ENCODE measurements at regions not wholly inside any gene's neighbourhood (a gene's known extent, or its start where the extent isn't known, plus 50 kb on each side); places are given as distances from the start of the nearest gene placed in this dataset.

- Mint-ChIP-seq H3K27ac (ENCODE audit: unreplicated experiment) (no peak overlapping the region), H3K4me1 (ENCODE audit: low read depth, unreplicated experiment) (no peaks in the 10 kb centered on the region)
These were observed 52.4 kb downstream of the ELAPOR2 start for GRCh38 chr7:87007038-87007437.

DNA sequence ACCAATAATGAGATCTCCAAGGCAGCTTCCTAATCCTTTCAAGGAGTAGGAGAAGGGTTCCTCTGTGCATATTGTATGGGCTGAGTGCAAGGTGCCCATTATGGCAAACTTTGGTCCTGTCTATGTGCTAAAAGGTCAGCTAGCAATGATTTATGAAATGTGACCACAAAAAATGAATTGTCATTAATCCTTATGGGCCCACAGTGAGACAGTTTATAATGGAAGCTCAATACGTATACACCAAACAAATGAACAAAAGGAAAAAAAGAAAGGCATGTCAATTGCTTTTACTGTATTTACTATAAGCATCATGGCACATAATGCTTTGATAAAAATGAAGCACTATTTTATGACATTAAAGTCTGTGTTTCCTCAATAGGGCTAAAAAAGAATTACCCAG is 54.5 kb downstream of the ELAPOR2 start:
- no peaks in the 10 kb centered on the region for H3K36me3 Mint-ChIP-seq (ENCODE audit: insufficient read depth, unreplicated experiment)
- H3K9me3 Mint-ChIP-seq (ENCODE audit: low read depth, unreplicated experiment), result no peaks in the 10 kb centered on the region
- H3K4me3 Mint-ChIP-seq (ENCODE audit: low read depth, unreplicated experiment), result no peak overlapping the region
- H3K27me3 Mint-ChIP-seq (ENCODE audit: unreplicated experiment), result no peaks in the 10 kb centered on the region
- intact Hi-C loops (cut with micrococcal nuclease; ENCODE audit: unreplicated experiment), result no loop called here
- no peak for DNase-seq
- no peak overlapping the region for H3K27ac Mint-ChIP-seq (ENCODE audit: unreplicated experiment)
- BruUV-seq (replicated peaks), result no TSS peak
- no peaks in the 10 kb centered on the region for H3K4me1 Mint-ChIP-seq (ENCODE audit: low read depth, unreplicated experiment)
- CTCF ChIA-PET, result no interaction called here
- TF ChIP-seq, protein P1, sequence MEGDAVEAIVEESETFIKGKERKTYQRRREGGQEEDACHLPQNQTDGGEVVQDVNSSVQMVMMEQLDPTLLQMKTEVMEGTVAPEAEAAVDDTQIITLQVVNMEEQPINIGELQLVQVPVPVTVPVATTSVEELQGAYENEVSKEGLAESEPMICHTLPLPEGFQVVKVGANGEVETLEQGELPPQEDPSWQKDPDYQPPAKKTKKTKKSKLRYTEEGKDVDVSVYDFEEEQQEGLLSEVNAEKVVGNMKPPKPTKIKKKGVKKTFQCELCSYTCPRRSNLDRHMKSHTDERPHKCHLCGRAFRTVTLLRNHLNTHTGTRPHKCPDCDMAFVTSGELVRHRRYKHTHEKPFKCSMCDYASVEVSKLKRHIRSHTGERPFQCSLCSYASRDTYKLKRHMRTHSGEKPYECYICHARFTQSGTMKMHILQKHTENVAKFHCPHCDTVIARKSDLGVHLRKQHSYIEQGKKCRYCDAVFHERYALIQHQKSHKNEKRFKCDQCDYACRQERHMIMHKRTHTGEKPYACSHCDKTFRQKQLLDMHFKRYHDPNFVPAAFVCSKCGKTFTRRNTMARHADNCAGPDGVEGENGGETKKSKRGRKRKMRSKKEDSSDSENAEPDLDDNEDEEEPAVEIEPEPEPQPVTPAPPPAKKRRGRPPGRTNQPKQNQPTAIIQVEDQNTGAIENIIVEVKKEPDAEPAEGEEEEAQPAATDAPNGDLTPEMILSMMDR (IDR thresholded peaks at IDR 0.05; ENCODE audit: unreplicated experiment), result no peak

More at GRCh38 chr7:87007038-87007437, 52.4 kb downstream of the ELAPOR2 start:
- Mint-ChIP-seq H3K27me3 (ENCODE audit: unreplicated experiment) (no peaks in the 10 kb centered on the region), H3K36me3 (ENCODE audit: insufficient read depth, unreplicated experiment) (no peaks in the 10 kb centered on the region), H3K4me3 (ENCODE audit: low read depth, unreplicated experiment) (no peak overlapping the region), H3K9me3 (ENCODE audit: low read depth, unreplicated experiment) (no peaks in the 10 kb centered on the region)
- no TSS peak for BruUV-seq (replicated peaks)
- TF ChIP-seq, protein P1 (IDR thresholded peaks at IDR 0.05; ENCODE audit: unreplicated experiment), result no peak
- intact Hi-C loops (cut with micrococcal nuclease; ENCODE audit: unreplicated experiment), result no loop called here
- CTCF ChIA-PET, result no interaction called here
- no peak for DNase-seq

GRCh38 chr7:87003872-87004798 is 55.3 kb downstream of the ELAPOR2 start:
- H3K27me3 Mint-ChIP-seq (ENCODE audit: unreplicated experiment), result no peaks in the 10 kb centered on the region
- no TSS peak for BruUV-seq (replicated peaks)
- H3K4me3 Mint-ChIP-seq (ENCODE audit: low read depth, unreplicated experiment), result no peak overlapping the region
- H3K9me3 Mint-ChIP-seq (ENCODE audit: low read depth, unreplicated experiment), result no peaks in the 10 kb centered on the region
- CTCF ChIA-PET, result no interaction called here
- H3K4me1 Mint-ChIP-seq (ENCODE audit: low read depth, unreplicated experiment), result no peaks in the 10 kb centered on the region
- TF ChIP-seq, protein P1 (IDR thresholded peaks at IDR 0.05; ENCODE audit: unreplicated experiment), result no peak
- no peak for DNase-seq
- no peak overlapping the region for H3K27ac Mint-ChIP-seq (ENCODE audit: unreplicated experiment)
- intact Hi-C loops (cut with micrococcal nuclease; ENCODE audit: unreplicated experiment), result no loop called here
- H3K36me3 Mint-ChIP-seq (ENCODE audit: insufficient read depth, unreplicated experiment), result no peaks in the 10 kb centered on the region

- no peaks in the 10 kb centered on the region for H3K4me1 Mint-ChIP-seq (ENCODE audit: low read depth, unreplicated experiment)
- TF ChIP-seq, protein P1 (IDR thresholded peaks at IDR 0.05; ENCODE audit: unreplicated experiment), result no peak
- no peaks in the 10 kb centered on the region for H3K27me3 Mint-ChIP-seq (ENCODE audit: unreplicated experiment)
- intact Hi-C loops (cut with micrococcal nuclease; ENCODE audit: unreplicated experiment), result no loop called here
- BruUV-seq (replicated peaks), result no TSS peak
- CTCF ChIA-PET, result no interaction called here
- H3K4me3 Mint-ChIP-seq (ENCODE audit: low read depth, unreplicated experiment), result no peak overlapping the region
- H3K36me3 Mint-ChIP-seq (ENCODE audit: insufficient read depth, unreplicated experiment), result no peaks in the 10 kb centered on the region
- DNase-seq, result no peak
- no peak overlapping the region for H3K27ac Mint-ChIP-seq (ENCODE audit: unreplicated experiment)
- H3K9me3 Mint-ChIP-seq (ENCODE audit: low read depth, unreplicated experiment), result no peaks in the 10 kb centered on the region
These were observed 58.2 kb downstream of the ELAPOR2 start for GRCh38 chr7:87001214-87001613.

Data from Calu3 (cell line).